Glutamatergic neuron (in vitro differentiated cells): ENCODE measurements at regions not wholly inside any gene's neighbourhood (a gene's known extent, or its start where the extent isn't known, plus 50 kb on each side); places are given as distances from the start of the nearest gene placed in this dataset.

Source experiments
- DNase-seq: peaks from one replicate; pipeline ENCODE4 v3.0.0; 2022
- H3K27ac Mint-ChIP-seq: one replicate; pipeline ENCODE4 v1.8.0; 2020; ENCODE audit warnings: mild to moderate bottlenecking, mixed read lengths, inconsistent platforms; ENCODE audit not compliant: unreplicated experiment
- H3K27me3 Mint-ChIP-seq: one replicate; pipeline ENCODE4 v1.8.0; 2020; ENCODE audit warnings: mild to moderate bottlenecking, moderate library complexity, mixed read lengths, inconsistent platforms; ENCODE audit not compliant: unreplicated experiment
- H3K36me3 Mint-ChIP-seq: one replicate; pipeline ENCODE4 v1.8.0; 2020; ENCODE audit warnings: mild to moderate bottlenecking, mixed read lengths, inconsistent platforms; ENCODE audit not compliant: unreplicated experiment
- H3K4me1 Mint-ChIP-seq: one replicate; pipeline ENCODE4 v1.8.0; 2020; ENCODE audit warnings: mild to moderate bottlenecking, low read depth, mixed read lengths, inconsistent platforms; ENCODE audit not compliant: unreplicated experiment
- H3K4me3 Mint-ChIP-seq: one replicate; pipeline ENCODE4 v1.8.0; 2020; ENCODE audit warnings: mild to moderate bottlenecking, mixed read lengths, inconsistent platforms; ENCODE audit not compliant: unreplicated experiment
- H3K9me3 Mint-ChIP-seq: one replicate; pipeline ENCODE4 v1.8.0; 2020; ENCODE audit warnings: mild to moderate bottlenecking, moderate library complexity, mixed read lengths, inconsistent platforms; ENCODE audit not compliant: unreplicated experiment
- TF ChIP-seq, protein P1 (sequence below): fragments of 200-600 bp; sonication (generic); IDR thresholded peaks from one replicate; pipeline ENCODE4 v1.5.0; 2021; ENCODE audit not compliant: partially characterized antibody, unreplicated experiment

GRCh38 chr2:56754627-56755026 lies 570.8 kb downstream of the CCDC85A start:
- Mint-ChIP-seq H3K4me3 (no peak overlapping the region), H3K27ac (no peak overlapping the region), H3K4me1 (no peaks in the 10 kb centered on the region), H3K27me3 (no peaks in the 10 kb centered on the region), H3K36me3 (no peaks in the 10 kb centered on the region), H3K9me3 (no peaks in the 10 kb centered on the region)
- TF ChIP-seq, protein P1, sequence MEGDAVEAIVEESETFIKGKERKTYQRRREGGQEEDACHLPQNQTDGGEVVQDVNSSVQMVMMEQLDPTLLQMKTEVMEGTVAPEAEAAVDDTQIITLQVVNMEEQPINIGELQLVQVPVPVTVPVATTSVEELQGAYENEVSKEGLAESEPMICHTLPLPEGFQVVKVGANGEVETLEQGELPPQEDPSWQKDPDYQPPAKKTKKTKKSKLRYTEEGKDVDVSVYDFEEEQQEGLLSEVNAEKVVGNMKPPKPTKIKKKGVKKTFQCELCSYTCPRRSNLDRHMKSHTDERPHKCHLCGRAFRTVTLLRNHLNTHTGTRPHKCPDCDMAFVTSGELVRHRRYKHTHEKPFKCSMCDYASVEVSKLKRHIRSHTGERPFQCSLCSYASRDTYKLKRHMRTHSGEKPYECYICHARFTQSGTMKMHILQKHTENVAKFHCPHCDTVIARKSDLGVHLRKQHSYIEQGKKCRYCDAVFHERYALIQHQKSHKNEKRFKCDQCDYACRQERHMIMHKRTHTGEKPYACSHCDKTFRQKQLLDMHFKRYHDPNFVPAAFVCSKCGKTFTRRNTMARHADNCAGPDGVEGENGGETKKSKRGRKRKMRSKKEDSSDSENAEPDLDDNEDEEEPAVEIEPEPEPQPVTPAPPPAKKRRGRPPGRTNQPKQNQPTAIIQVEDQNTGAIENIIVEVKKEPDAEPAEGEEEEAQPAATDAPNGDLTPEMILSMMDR = no peak
- DNase-seq = no peak

- Mint-ChIP-seq H3K4me3 (no peak overlapping the region), H3K9me3 (no peaks in the 10 kb centered on the region), H3K27me3 (no peaks in the 10 kb centered on the region), H3K27ac (no peak overlapping the region), H3K36me3 (no peaks in the 10 kb centered on the region), H3K4me1 (no peaks in the 10 kb centered on the region)
- DNase-seq = no peak
- TF ChIP-seq, protein P1 = no peak
Observed at GRCh38 chr2:56757884-56758545, 574.2 kb downstream of the CCDC85A start.

DNA sequence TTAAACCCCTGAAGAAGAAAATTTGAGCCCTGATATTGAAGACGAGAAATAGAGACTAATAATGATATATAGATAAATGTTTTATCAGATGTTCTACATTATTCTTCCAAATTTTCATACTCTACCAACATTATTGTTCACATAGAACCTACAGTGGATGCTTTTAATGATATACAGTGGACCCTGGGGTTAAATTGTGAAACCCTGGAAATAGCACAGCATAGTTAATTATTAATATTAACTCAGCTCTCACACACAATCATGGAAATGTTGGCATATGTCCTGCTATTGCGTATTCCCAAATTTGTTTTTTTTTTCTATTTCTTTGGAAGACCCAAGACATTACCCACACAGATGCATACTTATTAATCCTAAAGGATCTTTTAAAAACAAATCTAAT lies 579.9 kb downstream of the CCDC85A start:
- no peaks in the 10 kb centered on the region for H3K9me3 Mint-ChIP-seq

DNA sequence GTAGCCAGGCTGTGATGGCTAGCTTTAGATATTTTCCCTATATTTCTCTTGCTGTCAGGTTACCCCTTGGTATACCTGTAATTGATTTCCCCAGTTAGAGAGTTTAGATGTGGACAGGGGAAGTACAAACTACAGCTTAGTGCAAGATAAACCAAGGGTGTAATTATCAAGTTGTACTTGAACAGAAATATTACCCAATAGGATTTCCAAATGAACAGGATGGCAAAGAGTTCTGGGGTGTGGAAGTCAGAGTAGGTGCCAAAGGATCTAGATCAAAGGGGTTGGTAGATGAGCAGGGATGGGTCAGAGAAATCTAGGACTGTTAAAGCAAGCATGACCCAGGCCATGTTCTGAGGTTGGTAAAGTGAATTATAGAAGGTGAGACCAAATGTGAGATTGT lies 585.2 kb downstream of the CCDC85A start:
- Mint-ChIP-seq H3K36me3 (no peaks in the 10 kb centered on the region), H3K9me3 (no peaks in the 10 kb centered on the region), H3K4me1 (no peaks in the 10 kb centered on the region), H3K27ac (no peak overlapping the region), H3K4me3 (no peak overlapping the region), H3K27me3 (no peaks in the 10 kb centered on the region)
- TF ChIP-seq, protein P1 = no peak
- DNase-seq = no peak

More for the DNA sequence above, 579.9 kb downstream of the CCDC85A start:
- no peaks in the 10 kb centered on the region for H3K27me3 Mint-ChIP-seq
- no peak overlapping the region for H3K4me3 Mint-ChIP-seq
- DNase-seq = no peak
- TF ChIP-seq, protein P1 = no peak
- H3K4me1 Mint-ChIP-seq = no peaks in the 10 kb centered on the region
- no peaks in the 10 kb centered on the region for H3K36me3 Mint-ChIP-seq
- H3K27ac Mint-ChIP-seq = no peak overlapping the region

GRCh38 chr2:56770490-56770889 lies 586.7 kb downstream of the CCDC85A start:
- Mint-ChIP-seq H3K9me3 (no peaks in the 10 kb centered on the region), H3K27ac (no peak overlapping the region), H3K36me3 (no peaks in the 10 kb centered on the region), H3K4me3 (no peak overlapping the region), H3K27me3 (no peaks in the 10 kb centered on the region), H3K4me1 (no peaks in the 10 kb centered on the region)
- TF ChIP-seq, protein P1 = no peak
- no peak for DNase-seq
